ENCODE measurements at regions not wholly inside any gene's neighbourhood (a gene's known extent, or its start where the extent isn't known, plus 50 kb on each side); places are given as distances from the start of the nearest gene placed in this dataset.

DNA sequence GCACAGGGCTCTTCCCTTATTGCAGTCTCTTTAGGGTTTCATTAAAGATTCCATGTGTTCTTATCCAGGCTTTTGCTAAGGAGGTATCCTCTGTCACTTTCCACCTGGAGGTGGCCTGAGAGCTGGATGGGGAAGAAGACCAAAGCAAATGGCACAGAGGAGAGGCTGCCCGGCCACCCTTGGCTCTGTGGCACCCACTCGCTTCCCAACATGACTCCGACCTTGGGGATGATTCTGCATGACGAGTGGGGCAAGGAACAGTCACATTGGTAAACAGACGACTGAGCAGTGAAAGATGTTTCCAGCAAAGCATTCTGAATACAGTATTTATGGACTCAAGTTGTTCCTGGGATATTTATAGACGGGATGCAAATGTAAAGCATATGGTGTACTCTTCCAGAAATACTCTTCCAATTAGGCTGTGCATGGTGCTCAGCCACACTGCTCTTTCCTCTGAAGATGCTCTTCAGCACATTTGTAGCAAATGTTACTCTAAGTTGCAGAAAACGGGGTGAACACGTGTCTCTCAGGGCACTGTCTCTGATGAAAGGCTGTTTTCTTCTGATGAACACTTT is 377.1 kb upstream of the HS6ST1 start:
- no peak overlapping the region for H3K27ac ChIP-seq
- no peak for TF ChIP-seq CTCF (conservative IDR thresholded peaks at IDR 0.05)

DNA sequence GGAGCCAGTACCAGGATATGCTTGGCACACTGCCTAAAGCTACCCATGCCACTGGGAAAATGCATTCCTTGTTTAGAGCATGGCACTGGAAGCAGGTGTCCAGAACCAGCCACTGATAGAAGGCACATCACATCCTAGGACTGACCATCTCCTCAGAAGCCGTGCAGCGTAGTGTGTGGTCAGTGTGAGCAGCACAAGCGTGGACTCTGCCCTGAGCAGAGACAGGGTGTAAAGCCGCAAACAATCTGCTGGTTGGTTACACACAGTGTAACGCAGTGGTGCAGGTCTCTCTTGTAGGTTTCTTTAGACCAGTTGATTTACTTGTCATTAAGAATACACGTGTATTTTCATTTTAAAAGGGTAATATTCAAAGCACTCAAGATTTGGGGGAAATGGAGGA is 377.8 kb upstream of the HS6ST1 start:
- TF ChIP-seq CTCF (conservative IDR thresholded peaks at IDR 0.05): no peak
- H3K27ac ChIP-seq: no peak overlapping the region

GRCh38 chr2:128701418-128701817 is 382.8 kb upstream of the HS6ST1 start:
- H3K27ac ChIP-seq: no peak overlapping the region
- TF ChIP-seq CTCF (conservative IDR thresholded peaks at IDR 0.05): no peak

- no peak for TF ChIP-seq CTCF (conservative IDR thresholded peaks at IDR 0.05)
- H3K27ac ChIP-seq: no peak overlapping the region
Observed at GRCh38 chr2:128702616-128703015, 383.9 kb upstream of the HS6ST1 start.

- H3K27ac ChIP-seq: no peak overlapping the region
- no peak for TF ChIP-seq CTCF (conservative IDR thresholded peaks at IDR 0.05)
Observed at GRCh38 chr2:128708106-128708816, 389.6 kb upstream of the HS6ST1 start.

DNA sequence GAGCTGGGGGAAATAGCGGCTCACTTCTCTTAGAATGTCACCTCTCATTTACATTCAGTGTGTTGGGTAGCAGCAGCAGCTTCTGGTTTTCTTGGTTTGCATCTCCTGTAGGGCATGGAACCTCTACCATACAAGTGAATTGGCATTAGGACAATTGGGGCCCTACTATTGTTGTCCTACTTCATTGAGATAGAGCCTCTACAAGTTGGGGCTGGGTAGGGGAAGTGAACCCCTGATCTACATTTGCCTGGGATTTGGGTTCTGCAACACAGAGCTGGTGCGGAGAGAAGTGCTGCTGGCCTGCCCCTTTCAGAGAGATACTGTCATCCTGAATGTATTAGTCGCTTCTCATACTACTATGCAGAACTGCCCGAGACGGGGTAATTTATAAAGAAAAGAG is 391.6 kb upstream of the HS6ST1 start:
- no peak overlapping the region for H3K27ac ChIP-seq
- no peak for TF ChIP-seq CTCF (conservative IDR thresholded peaks at IDR 0.05)

DNA sequence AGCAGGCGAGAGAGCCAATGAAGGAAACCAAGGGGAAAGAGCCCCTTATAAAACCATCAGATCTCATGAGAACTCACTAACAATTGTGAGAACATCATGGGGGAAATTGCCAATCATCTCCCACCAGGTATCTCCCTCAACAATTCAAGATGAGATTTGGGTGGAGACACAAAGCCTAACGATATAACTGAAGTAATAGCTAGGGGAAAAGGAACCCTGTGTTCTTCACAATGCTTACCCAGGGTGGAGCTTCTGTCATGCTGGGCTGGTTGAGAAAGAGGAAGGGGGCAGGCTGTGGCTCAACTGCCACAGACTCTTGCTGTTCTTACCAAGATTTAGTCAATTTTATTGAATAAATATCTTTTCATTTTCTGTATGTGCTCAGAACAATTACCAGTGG is 392.1 kb upstream of the HS6ST1 start:
- H3K27ac ChIP-seq: no peak overlapping the region
- no peak for TF ChIP-seq CTCF (conservative IDR thresholded peaks at IDR 0.05)

All from VCaP (cell line).